ENCODE measurements at regions not wholly inside any gene's neighbourhood (a gene's known extent, or its start where the extent isn't known, plus 50 kb on each side); places are given as distances from the start of the nearest gene placed in this dataset.

GRCh38 chr10:3712707-3713106 lies 72.3 kb downstream of the KLF6 start:
- no peak for DNase-seq (ENCODE audit: low read depth)
- no peak overlapping the region for H3K4me3 ChIP-seq (ENCODE audit: low read depth, low read length)
- TF ChIP-seq CTCF (IDR thresholded peaks at IDR 0.05; ENCODE audit: insufficient read depth, low read depth, low read length, missing control alignments) = no peak

GRCh38 chr10:3711918-3712317 lies 73.1 kb downstream of the KLF6 start:
- H3K4me3 ChIP-seq (ENCODE audit: low read depth, low read length) = no peak overlapping the region
- no peak for DNase-seq (ENCODE audit: low read depth)
- no peak for TF ChIP-seq CTCF (IDR thresholded peaks at IDR 0.05; ENCODE audit: insufficient read depth, low read depth, low read length, missing control alignments)

- DNase-seq (ENCODE audit: low read depth) = no peak
- no peak for TF ChIP-seq CTCF (IDR thresholded peaks at IDR 0.05; ENCODE audit: insufficient read depth, low read depth, low read length, missing control alignments)
- H3K4me3 ChIP-seq (ENCODE audit: low read depth, low read length) = no peak overlapping the region
Observed at GRCh38 chr10:3710764-3711163, 74.2 kb downstream of the KLF6 start.

- DNase-seq (ENCODE audit: low read depth) = no peak
- H3K4me3 ChIP-seq (ENCODE audit: low read depth, low read length) = no peak overlapping the region
- TF ChIP-seq CTCF (IDR thresholded peaks at IDR 0.05; ENCODE audit: insufficient read depth, low read depth, low read length, missing control alignments) = no peak
Observed at GRCh38 chr10:3709456-3710060, 75.5 kb downstream of the KLF6 start.

GRCh38 chr10:3708852-3709251 lies 76.2 kb downstream of the KLF6 start:
- DNase-seq (ENCODE audit: low read depth) = no peak
- no peak for TF ChIP-seq CTCF (IDR thresholded peaks at IDR 0.05; ENCODE audit: insufficient read depth, low read depth, low read length, missing control alignments)

GRCh38 chr10:3704565-3705325 lies 80.3 kb downstream of the KLF6 start:
- no peak for DNase-seq (ENCODE audit: low read depth)
- no peak for TF ChIP-seq CTCF (IDR thresholded peaks at IDR 0.05; ENCODE audit: insufficient read depth, low read depth, low read length, missing control alignments)

More at GRCh38 chr10:3708852-3709251, 76.2 kb downstream of the KLF6 start:
- H3K4me3 ChIP-seq (ENCODE audit: low read depth, low read length) = no peak overlapping the region

More at GRCh38 chr10:3704565-3705325, 80.3 kb downstream of the KLF6 start:
- no peak overlapping the region for H3K4me3 ChIP-seq (ENCODE audit: low read depth, low read length)
